Prostate gland (tissue), 2 donors: ENCODE measurements at regions not wholly inside any gene's neighbourhood (a gene's known extent, or its start where the extent isn't known, plus 50 kb on each side); places are given as distances from the start of the nearest gene placed in this dataset.
"Not testable (repeated sequence)": the region's sequence is repeated elsewhere in the genome, so short reads cannot be mapped to it uniquely, and the experiment has no call there.

Source experiments
- DNase-seq: peaks from one replicate; pipeline ENCODE4 v3.0.0-alpha.2; 2019; ENCODE audit warnings: low spot score
- H3K27ac ChIP-seq, 2 donors: fragments of 200-600 bp; sonication (generic); 2 replicates each; pipeline ENCODE4 v1.5.1; 2017 to 2019
- H3K27me3 ChIP-seq: fragments of 200-600 bp; sonication (generic); replicated peaks from 2 replicates; pipeline ENCODE4 v1.5.1; 2019; ENCODE audit not compliant: insufficient read depth
- H3K36me3 ChIP-seq, 2 donors: fragments of 200-600 bp; sonication (generic); 1 replicate in 1 of 2; 2 replicates in 1 of 2; pipeline versions ENCODE4 v1.5.1 to v1.8.1; 2017 to 2019
- H3K4me1 ChIP-seq: fragments of 200-600 bp; sonication (generic); replicated peaks from 2 replicates; pipeline ENCODE4 v1.5.1; 2019
- H3K4me3 ChIP-seq, 2 donors: fragments of 200-600 bp; sonication (generic); 2 replicates each; pipeline ENCODE4 v1.5.1; 2017 to 2019
- H3K9me3 ChIP-seq: fragments of 200-600 bp; sonication (generic); 2 replicates; pipeline ENCODE4 v1.5.1; 2017
- CTCF ChIP-seq, 4 experiments: fragments of 200-600 bp in 2 of 4; fragments of 450-650 bp in 2 of 4; sonication (generic) in 2 of 4; IDR thresholded peaks; 1 replicate in 3 of 4; 2 replicates in 1 of 4; pipeline ENCODE4 v1.5.1; 2016 to 2019; ENCODE audit warnings: antibody characterized with exemption in 4 of 4, mild to moderate bottlenecking in 2 of 4, moderate library complexity in 2 of 4
- POLR2A ChIP-seq: fragments of 450-650 bp; IDR thresholded peaks from one replicate; pipeline ENCODE4 v1.6.1; 2016; ENCODE audit warnings: antibody characterized with exemption, mild to moderate bottlenecking
- POLR2AphosphoS5 ChIP-seq: sonication (generic); formaldehyde crosslinking; IDR thresholded peaks from one replicate; pipeline ENCODE4 v1.6.1; 2017; ENCODE audit warnings: antibody characterized with exemption
- WGBS: methylation state at CpG from one replicate; pipeline ENCODE4 v1.1.5; 2018; 5-methylcytosine and 5-hydroxymethylcytosine counted together
- intact Hi-C: fragments of 100-400 bp; cut with DNase I; formaldehyde crosslinking; loops from one replicate; pipeline ENCODE4 v1.14.2; 2022

DNA sequence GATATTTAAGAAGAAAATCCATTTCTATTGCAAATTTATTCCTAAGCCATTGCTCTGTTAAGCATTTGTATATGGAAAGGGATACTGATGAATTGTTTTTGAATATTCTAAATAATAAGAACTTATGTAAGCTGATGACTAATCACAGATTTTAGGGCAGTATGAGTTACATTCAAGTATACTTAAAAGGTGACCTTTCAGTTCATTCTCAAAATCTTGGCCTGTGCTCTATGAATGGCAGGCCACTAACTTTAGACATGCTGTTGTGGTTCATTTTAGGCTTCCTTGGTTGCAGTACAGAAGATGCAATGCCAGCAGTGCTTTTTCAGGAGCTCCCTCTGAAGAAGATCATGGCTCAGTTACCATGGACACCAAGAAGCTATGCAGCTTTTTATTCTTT lies 380.4 kb downstream of the CENPW start:
- Histone ChIP-seq H3K4me1 (no peaks in the 10 kb centered on the region), H3K27ac (no peak overlapping the region), H3K4me3 (no peak overlapping the region), H3K9me3 (no peaks in the 10 kb centered on the region), H3K27me3 (no peaks in the 10 kb centered on the region), H3K36me3 (no peaks in the 10 kb centered on the region)
- intact Hi-C loops: no loop called here
- no peak for DNase-seq
- TF ChIP-seq POLR2A (no peak), POLR2AphosphoS5 (no peak), CTCF (IDR thresholded peaks at IDR 0.05) (no peak)

- H3K4me1 ChIP-seq: no peaks in the 10 kb centered on the region
- intact Hi-C loops: no loop called here
- H3K27me3 ChIP-seq: no peaks in the 10 kb centered on the region
- H3K27ac ChIP-seq: no peak overlapping the region
- H3K36me3 ChIP-seq: no peaks in the 10 kb centered on the region
- DNase-seq: no peak
- no peak overlapping the region for H3K4me3 ChIP-seq
- WGBS: 54% methylated on average over 1 of the region's 1 CpG
- no peaks in the 10 kb centered on the region for H3K9me3 ChIP-seq
- TF ChIP-seq POLR2A (no peak), POLR2AphosphoS5 (no peak), CTCF (IDR thresholded peaks at IDR 0.05) (no peak)
These were observed 381.8 kb downstream of the CENPW start for GRCh38 chr6:126721581-126722160.

- H3K27ac ChIP-seq: no peak overlapping the region
- no peaks in the 10 kb centered on the region for H3K36me3 ChIP-seq
- intact Hi-C loops: no loop called here
- no peak overlapping the region for H3K4me3 ChIP-seq
- H3K9me3 ChIP-seq: no peaks in the 10 kb centered on the region
- WGBS: 67% methylated on average over 2 of the region's 2 CpGs
- no peak for DNase-seq
- TF ChIP-seq POLR2A (no peak), CTCF (IDR thresholded peaks at IDR 0.05) (no peak), POLR2AphosphoS5 (no peak)
- no peaks in the 10 kb centered on the region for H3K4me1 ChIP-seq
- no peaks in the 10 kb centered on the region for H3K27me3 ChIP-seq
These were observed 382.5 kb downstream of the CENPW start for GRCh38 chr6:126722411-126722810.

- WGBS: 94% methylated on average over 10 of the region's 10 CpGs
- DNase-seq: no peak
- Histone ChIP-seq H3K27ac (no peak overlapping the region), H3K4me1 (no peaks in the 10 kb centered on the region), H3K36me3 (no peaks in the 10 kb centered on the region), H3K27me3 (no peaks in the 10 kb centered on the region), H3K9me3 (no peaks in the 10 kb centered on the region), H3K4me3 (no peak overlapping the region)
- intact Hi-C loops: no loop called here
- TF ChIP-seq POLR2AphosphoS5 (no peak), POLR2A (no peak), CTCF (IDR thresholded peaks at IDR 0.05) (no peak)
These were observed 383.7 kb downstream of the CENPW start for GRCh38 chr6:126723541-126724170.

DNA sequence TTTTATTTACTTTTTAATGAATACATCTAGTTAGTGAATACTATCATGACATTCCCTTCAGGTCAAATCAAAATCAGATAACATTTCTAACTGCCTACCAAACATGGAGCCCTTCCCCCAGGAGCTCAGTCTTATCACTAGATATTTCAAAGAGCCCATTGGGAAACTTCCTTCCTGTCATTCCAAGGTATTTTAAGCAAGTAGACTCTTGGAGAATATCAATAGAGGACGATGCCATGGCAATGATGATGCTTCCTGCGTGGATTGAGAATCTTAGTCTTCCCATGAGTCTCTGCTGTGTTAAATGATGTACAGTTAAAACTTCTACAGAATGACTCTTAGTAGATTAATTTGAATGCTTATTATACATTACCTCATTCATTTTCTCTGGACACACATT lies 384.9 kb downstream of the CENPW start:
- TF ChIP-seq POLR2A: no peak
- TF ChIP-seq POLR2AphosphoS5: no peak
- TF ChIP-seq CTCF (IDR thresholded peaks at IDR 0.05): no peak
- no peaks in the 10 kb centered on the region for H3K36me3 ChIP-seq
- H3K27me3 ChIP-seq: no peaks in the 10 kb centered on the region
- H3K4me3 ChIP-seq: no peak overlapping the region
- no peak overlapping the region for H3K27ac ChIP-seq
- no peak for DNase-seq
- no peaks in the 10 kb centered on the region for H3K4me1 ChIP-seq
- no peaks in the 10 kb centered on the region for H3K9me3 ChIP-seq
- WGBS: 88% methylated on average over 2 of the region's 2 CpGs
- intact Hi-C loops: no loop called here

DNA sequence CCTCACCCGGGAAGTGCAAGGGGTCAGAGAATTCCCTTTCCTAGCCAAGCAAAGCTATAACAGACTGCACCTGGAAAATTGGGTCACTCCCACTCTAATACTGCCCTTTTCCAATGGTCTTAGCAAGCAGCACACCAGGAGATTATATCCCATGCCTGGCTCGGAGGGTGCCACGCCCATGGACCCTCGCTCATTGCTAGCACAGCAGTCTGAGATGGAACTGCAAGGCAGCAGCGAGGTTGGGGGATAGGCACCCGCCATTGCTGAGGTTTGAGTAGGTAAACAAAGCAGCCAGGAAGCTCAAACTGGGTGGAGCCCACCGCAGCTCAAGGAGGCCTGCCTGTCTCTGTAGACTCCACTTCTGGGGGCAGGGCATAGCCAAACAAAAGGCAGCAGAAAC lies 386.5 kb downstream of the CENPW start:
- H3K9me3 ChIP-seq, H3K27ac ChIP-seq, H3K4me1 ChIP-seq, H3K4me3 ChIP-seq, H3K27me3 ChIP-seq, intact Hi-C loops, DNase-seq, H3K36me3 ChIP-seq: not testable (repeated sequence)
- 78% methylated on average over 7 of the region's 7 CpGs for WGBS
